ENCODE measurements at regions not wholly inside any gene's neighbourhood (a gene's known extent, or its start where the extent isn't known, plus 50 kb on each side); places are given as distances from the start of the nearest gene placed in this dataset.
A peak's percentile ranks its signal among the peaks of the same experiment; 100 is the strongest.

DNA sequence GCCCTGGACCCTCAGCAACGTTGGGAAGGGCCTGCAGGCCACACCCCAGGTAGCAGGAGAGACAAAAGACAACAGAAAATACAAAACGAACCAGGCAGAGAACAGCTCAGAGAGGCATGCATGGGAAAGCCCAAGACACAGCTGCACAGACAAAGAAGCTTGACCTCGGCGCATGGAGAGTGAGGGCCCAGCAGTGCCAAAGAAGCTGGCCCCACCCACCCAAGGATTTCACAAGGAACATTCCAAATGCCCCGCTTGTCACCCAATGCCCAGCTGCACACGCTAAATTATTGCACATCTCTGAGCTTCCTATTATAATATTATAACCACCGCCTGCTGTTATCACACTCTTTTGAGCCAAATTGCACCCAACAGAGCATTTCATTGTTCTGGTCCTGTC, 147.7 kb upstream of the TBL1X start:
- no peak for DNase-seq

DNA sequence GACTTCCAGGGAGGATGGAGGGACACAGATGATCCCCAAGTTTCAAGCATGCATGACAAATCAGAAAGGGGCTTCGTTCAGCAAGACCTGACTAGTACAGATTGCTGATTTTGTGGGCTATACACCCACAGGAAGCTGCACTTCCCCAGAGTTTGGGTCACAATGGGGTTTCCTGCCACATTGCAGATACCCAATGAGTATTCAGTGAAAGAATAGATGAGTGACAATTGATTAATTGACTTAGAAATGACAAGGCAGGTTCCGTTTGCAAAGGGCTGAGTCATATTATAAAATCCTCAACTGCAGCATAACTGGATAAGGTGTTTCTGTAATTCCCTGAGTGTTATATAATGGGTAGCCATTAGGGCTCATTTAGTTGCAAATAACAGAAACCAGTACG, 146.6 kb upstream of the TBL1X start:
- no peak for DNase-seq

DNA sequence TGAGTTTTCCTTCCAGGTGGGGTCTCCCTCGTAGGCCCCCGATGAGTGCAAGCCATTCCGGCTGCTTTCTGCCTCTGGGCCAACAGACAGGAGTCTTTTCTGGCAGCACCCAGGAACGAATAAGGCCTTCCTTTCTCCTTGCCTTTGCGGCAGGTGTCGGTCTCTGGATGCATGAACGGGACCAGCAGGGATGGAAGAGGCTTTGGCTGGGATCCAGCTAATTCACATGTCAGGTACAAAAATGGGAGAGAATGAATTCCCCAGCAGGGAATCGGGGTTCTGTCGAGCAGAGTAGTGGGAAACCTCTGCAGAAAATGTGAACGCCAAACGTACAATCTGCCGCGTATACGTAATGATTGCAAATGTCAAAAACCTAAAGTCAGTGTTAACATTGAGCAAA, 146.1 kb upstream of the TBL1X start:
- no peak for DNase-seq

DNA sequence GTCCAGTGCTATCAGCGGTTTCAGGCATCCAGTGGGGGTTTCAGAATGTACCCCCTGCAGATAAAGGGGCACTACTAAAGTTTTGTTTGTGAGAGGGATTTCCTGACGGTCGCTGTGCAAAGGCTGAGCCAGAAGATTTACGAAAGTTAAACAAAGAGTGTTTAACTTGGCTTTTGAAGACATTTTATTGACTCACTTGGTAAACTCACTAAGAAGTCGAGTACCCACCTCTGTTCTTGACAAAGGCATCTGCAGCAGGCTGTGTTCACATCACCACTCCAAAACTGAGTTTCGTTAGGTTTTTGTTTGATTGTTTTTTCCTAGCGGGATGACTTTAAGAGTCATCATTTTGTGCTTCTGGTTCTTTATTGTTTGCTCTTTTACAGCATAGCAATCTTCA, 143.9 kb upstream of the TBL1X start:
- DNase-seq: no peak

DNA sequence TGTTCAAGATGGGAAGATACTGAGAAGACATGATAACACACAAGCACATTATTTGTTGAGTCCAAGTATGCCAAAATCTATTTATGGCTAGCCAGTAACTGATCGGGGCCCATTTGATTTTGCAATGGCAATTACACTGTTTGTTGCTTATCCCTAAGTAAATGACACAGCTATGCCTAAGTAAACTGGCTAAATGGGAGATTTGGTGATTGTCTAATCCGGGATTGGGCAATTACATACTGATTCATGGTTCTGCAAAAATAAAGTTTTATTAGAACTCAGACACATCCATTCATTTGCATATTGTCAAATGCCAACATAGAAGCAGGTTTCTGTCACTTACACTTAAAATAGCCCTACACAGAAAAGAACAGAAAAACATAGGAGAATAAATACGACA, 140.2 kb upstream of the TBL1X start:
- DNase-seq: no peak

DNA sequence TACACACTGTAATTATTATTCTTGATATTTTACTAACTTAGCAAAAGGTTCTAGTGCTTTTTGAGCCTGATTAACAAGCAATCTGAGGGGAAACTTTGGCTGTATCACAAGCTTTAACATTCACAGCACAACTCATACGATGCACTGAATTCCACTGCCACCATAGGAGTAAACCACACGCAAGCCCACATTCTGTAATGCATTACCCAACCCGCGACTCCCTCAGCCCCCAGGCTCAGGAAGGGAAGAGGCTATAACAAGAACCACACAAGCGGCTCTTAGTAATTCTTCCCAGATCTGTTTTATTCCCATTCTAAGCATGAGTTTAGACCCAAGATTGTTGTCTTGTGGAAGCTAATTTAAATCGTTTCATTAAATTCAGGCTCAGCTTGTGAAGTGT, 138.5 kb upstream of the TBL1X start:
- no peak for DNase-seq

DNA sequence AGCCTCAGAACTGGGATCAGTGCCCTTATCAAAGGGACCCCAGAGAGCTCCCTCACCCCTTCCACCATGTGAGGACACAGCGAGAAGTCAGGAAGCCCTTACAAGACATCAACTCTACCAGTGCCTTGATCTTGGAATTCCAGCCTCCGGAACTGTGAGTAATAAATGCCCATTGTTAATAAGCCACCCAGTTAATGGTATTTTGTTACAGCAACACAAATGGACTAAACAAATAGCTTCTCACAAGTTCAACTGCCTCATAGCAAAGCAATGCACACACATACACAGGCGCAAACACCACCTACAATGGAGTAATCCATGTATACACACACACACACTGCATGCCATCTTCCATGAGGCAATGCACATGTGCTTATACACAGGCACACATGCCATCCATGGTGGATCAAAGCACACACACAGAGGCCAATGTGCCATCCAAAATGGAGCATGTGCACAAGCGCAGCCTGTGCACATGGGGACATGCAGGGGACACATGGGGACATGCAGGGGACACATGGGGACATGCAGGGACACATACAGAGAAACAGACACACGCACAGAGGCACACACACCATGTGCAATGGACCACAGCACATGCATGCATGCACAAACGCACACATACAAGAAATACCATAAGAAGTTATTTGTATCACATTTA, 137.6 kb upstream of the TBL1X start:
- DNase-seq: no peak

DNA sequence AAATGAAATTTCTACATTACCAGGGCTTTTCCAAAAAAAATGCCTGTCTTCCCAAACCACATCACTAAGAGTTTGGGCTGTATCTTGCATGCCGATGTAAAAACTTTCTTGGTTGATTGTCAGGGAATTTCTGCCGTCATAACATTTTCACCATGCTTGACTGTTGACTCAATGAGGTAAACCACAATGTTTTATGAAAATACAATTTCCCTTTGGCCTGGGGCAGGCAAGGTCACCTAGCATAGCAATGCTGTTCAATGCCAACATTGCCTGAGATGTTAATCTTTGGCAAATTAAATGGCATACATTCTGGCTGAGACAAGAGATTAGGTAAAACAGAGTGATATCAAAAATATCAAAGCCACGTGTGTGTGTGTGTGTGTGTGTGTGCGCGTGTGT, 137.1 kb upstream of the TBL1X start:
- no peak for DNase-seq

DNA sequence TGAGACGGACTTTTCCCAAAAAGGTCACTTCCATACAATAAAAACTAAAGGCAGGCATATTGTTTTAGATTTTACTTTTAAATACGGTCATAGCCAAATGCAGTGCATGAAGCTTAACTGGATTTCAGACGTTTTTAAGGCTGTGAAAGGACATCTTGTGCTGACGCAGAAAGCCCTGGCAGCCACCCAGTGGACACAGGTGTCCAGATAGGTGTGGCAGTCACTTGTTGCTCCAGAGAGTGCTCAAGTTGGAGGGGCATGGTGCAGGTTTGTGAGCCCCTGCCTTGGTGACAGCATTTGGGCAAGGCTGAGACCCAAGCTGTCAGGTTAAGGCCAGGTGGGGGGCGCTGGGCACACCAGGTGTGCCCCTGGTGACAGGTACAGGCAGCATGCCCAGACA, 135.8 kb upstream of the TBL1X start:
- DNase-seq: no peak

DNA sequence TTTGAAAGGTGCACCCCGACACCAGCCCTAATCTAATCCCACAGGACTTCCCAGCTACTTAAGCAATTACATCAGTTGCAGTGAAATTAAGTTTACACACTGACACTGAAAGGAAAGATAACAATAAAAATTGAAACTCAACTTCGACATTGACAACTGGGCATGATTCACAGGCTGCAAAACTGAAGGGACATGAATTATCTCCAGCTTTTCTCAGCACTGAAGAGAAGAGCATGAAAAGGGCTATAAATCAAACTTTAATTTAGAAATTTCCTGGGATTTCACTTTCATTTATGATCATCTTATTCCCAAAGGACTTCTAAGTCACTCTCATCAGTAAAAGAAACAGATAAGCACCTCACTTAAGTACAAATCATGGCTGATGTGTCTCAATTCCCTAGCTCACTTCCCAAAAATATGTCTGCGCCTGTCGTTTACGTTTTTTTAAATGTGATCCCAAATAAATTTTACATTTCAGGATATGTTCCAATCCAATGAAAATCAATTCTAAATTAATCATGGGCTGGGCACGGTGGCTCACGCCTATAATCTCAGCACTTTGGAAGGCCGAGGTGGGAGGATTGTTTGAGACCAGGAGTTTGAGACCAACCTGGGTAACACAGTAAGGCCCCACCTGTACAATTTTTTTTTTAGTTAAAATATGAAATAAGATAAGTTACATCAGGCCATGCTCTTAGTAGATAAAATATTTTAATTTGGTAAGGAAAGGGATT, 134.4 kb upstream of the TBL1X start:
- no peak for DNase-seq

DNA sequence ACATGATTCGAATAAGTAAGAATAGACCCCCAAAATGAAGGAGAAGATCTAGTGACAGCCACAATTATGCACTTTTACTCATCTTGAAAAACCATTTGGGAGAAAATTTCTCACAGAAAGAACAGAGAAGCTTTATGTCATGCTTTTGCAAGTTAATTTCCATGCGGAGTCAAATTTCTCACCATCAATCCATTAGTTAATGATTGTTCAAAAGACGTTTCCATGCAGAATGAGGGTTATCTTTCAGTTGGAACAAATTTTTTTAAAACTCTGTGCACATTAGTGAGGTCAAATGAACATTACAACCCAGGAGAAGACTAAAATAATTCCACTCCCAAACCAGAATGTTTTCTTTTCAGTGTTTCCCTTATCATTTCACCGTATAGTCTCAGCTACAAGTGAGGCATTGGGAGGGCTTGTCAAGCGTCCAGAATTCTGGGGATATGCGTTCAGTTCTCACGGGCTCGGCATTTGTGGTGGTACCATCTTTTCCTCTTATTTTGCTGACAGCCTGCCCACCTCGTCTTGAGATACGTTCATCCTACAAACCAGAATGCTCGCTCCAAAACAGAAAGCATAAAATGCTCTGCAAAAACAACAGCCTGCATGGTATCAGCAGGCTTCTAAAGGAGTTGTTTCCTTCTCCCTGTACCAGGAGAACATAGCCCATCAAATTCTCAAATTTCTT, 130.8 kb upstream of the TBL1X start:
- no peak for DNase-seq

DNA sequence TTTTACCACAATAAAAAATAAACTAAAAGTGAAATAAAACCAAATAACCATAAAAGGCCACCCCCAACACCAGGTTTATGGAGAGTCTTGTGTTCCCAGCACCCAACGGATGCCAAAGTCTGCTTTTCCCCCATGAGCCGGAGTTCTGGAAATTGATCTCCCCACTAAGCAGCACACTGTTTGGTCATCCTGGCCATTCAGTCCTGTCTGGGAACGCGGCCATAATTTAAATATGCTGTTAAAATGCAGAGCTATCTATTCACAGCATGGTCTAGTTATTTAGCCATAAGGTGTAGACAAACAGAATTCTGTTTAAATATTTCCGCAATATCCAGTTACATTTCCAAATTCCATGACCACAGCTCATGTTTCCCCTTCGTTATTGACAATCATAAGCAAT, 129.6 kb upstream of the TBL1X start:
- peak; percentile 52 for DNase-seq

DNA sequence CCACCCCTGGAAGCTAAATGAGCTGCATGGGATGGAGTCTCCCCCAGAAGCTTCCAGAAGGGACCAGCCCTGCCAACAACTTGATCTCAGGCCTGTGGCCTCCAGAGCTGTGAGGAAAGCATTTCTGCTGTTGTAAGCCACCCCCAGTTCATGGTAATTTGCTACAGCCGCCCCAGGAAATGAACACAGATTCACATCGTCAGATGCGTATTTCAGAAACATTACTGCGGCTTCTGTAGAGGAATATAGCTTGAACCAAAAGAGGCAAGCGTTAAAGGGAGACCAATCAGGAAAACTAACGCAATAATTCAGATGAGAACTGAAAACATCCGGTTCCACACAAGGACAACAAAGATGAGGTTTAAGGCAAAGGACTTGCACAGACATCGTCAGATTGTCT, 128.4 kb upstream of the TBL1X start:
- DNase-seq: no peak

DNA sequence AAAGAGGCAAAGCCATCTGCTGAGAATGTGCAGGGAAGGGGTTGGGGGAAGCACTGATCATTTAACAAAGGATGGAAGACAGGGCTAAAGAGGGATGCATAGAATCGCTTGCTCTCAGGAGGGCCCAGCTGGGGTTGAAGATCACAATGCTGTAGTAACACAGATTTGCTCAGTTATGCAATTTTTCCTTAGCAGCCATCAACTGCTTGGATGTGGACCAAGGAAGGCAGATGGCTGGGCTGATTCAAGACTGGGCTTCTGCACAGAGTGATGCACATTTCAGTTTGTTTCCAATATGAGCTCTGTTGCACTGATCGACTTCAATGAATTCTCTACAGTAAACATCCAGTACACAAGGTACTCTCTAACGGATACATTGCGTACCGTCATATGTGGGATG, 127.8 kb upstream of the TBL1X start:
- peak; percentile 89 for DNase-seq

DNA sequence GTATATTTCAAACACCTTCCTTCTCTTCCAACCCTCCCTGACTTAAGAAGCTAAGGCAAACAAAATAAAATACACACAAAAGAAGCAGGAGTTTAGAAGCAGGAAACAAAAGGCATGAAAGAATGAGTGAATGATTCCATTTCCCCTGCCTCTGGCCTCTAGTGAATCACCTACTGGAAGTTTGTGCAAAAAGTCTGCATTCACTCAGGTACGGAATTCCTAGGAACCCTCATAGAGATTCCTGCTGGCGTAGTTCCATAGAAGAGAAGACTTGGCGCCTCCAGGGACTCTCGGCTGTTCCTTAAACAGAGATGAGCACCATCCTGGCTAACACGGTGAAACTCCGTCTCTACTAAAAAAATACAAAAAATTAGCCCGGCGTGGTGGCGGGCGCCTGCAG, 125.9 kb upstream of the TBL1X start:
- no peak for DNase-seq

DNA sequence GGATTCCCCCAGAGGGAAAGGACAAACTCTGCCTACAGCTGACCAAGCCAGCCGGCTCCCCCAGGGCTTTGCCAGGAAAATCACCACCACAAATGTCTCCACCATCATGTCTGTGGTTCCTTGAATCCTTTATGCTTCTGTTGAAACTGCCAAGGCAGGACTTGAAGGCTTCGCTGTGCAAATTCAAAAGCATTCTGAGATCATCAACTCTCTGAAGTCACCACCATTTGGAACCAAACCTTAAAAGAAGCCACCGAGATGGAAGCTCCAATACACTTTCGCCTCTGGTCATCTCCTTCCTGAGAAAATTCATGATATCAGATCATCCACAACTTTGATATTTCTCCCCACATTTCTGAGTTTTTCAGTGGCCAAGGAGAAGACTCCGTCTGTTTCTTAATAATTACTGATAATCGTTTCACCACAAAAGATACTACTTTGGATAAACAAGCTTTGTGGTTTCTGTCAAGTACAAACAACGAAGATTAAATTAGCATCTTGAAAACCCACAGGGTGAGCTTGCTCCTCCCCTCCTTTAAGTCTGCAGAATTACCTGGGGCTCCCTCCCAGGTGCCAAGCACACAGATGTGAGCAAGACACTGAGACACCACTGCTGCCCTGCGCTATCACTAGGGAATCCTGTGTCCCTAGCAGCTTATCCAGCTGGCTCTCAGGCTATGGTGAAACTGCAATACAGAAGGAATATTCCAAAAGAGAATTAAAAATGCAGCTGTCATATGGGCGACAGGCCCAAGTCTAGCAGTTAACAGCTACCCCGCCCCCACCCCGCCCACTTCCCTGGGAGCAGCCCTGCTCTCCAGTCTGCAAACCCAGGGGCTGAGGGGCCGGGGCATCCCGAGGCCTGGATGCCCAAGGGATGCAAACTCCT, 125.0 kb upstream of the TBL1X start:
- peak; percentile 81 for DNase-seq

DNA sequence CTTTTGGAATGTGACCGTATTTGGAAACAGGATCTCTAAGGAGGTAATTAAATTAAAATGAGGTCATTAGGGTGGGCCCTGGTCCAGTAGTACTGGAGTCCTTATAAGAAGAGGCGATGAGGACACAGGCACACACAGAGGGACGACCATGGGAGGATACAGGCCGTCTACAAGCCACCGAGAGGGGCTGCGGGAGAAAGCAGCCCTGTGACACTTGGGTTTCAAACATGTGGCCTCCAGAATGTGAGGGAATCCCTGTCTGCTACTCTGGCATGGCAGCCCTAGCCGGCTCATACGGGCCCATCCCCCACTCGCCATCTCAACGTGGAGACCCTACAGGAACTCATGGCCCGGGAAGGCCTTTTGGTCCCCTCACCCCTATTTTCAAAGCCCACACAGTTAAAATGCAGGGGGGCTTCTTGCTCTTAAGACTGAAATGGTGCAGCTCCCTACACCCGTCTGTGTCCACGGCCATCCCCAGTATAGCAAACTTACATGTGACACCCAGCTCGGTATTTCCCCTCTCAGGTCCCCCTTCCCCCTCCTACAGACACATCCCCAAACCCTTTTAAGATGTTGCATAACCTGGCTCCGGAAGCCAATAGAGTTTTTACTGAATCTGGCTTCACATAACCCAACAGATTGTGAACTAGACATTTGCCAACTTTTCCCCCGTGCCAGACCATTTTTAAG, 124.1 kb upstream of the TBL1X start:
- peak; percentile 68 for DNase-seq

DNA sequence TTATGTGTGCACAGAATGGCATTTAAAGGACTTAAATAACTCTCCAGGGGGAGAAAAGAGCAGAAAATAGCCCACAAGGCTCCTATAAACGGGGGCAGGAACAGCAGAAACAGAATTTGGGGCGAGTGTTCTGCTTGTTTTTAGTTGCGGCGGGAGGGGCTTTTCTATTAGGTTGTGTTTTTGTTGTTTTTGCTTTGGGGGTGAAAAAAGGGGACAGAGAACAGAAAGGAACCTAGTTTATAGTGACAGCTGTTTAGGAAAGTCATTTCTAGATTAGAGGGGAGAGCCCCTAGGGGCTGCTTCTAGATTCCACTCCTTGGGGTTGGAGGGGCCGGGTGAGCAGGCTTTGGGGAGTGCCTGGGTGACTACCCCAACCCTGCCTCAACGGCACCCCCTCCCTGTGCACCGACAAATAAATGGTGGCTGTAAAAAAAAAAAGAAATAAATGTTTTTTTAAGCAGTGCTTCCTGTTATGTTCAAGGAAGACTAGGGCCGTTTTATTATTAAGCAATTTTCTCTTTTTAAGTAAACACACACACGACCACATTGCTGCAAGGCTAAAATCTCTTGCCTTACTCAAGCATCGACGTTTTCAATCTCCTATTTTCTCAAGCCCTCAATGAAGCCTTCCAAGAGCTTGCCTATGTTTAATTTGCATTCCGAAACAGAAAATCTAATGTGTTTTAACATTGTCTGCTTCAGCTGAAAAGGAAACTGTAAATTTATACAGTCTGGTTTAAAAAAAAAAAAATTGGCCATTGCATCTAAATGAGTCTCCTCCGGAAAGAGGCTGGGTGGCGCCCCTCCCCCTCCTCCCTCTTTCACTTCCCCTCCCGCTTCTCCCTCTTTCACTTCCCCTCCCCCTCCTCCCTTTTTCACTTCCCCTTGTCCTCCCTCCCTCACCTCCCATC, 123.3 kb upstream of the TBL1X start:
- peak; percentile 53 for DNase-seq

DNA sequence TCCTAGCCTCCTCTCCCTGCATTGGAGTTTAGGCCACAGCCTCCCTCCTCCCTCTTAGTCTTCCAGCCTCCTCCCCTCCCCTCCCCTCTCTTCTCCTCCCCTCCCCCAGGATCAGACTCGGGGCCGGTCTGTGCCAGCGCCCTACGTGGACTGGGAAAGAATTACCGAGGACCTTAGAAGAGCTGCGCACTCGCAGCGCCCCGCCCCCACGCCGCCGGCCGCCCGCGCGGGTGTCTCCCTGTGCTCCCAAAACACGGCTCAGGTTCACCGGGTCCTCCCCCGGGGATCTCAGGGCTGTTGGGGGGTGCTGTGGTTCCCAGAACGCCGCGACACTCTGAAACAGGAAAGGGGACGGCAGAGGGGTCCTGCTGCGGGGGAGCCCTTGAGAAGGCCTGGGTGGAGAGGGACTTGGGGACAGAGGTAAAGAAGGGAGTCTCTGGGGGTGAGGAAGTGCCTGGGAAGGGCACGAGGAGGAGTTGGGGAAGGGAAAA, 122.3 kb upstream of the TBL1X start:
- DNase-seq: peak; percentile 82

DNA sequence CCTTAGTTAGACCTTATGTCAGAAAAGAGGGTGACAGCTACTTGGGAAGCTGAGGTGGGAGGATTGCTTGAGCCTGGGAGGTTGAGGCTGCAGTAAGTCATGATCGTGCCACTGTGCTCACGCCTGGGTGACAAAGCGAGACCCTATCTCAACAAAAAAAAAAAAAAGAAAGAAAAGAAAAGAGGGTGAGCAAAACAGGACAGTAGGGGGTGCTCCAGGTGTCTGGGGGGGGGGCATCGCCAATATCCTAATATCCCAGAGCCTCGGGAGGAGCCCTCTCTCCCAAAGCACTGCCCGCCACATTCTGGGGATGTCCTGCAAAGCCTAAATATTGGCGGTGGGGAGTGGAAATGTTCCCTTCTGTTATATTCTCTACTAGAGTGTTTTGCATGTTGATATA, 120.9 kb upstream of the TBL1X start:
- no peak for DNase-seq
